Gastrocnemius medialis (tissue), 4 donors: ENCODE measurements at regions not wholly inside any gene's neighbourhood (a gene's known extent, or its start where the extent isn't known, plus 50 kb on each side); places are given as distances from the start of the nearest gene placed in this dataset.

ENCODE experiments used
- CTCF ChIP-seq, 5 experiments: fragments of 450-650 bp in 3 of 5; fragments of 200-600 bp in 2 of 5; sonication (generic) in 2 of 5; IDR thresholded peaks in 4 of 5; conservative IDR thresholded peaks in 1 of 5; 1 replicate in 4 of 5; 2 replicates in 1 of 5; pipeline ENCODE4 v1.5.1; 2016 to 2019; ENCODE audit warnings: antibody characterized with exemption in 5 of 5, mild to moderate bottlenecking in 3 of 5, moderate library complexity in 3 of 5
- POLR2A ChIP-seq, 2 donors: fragments of 450-650 bp; IDR thresholded peaks; one replicate each; pipeline ENCODE4 v1.6.1; 2017; ENCODE audit warnings: antibody characterized with exemption in 2 of 2, mild to moderate bottlenecking in 2 of 2, moderate library complexity in 2 of 2

- TF ChIP-seq CTCF (IDR thresholded peaks at IDR 0.05 in 4 of 5, conservative IDR thresholded peaks at IDR 0.05 in 1 of 5) = no peak
- TF ChIP-seq POLR2A (IDR thresholded peaks at IDR 0.05) = no peak
Observed at GRCh38 chr5:8770431-8770830, 775.4 kb downstream of the SEMA5A start.
